OCI-LY1 (cell line): ENCODE measurements at regions not wholly inside any gene's neighbourhood (a gene's known extent, or its start where the extent isn't known, plus 50 kb on each side); places are given as distances from the start of the nearest gene placed in this dataset.

Experiments used
- H2AFZ ChIP-seq: fragments of 200-600 bp; sonication (generic), shearing (Covaris generic); 2 replicates; pipeline ENCODE4 v1.6.0; 2014; ENCODE audit warnings: antibody characterized with exemption, mild to moderate bottlenecking, low read length
- H3F3A ChIP-seq: fragments of 200-600 bp; sonication (generic), shearing (Covaris generic); 2 replicates; pipeline ENCODE4 v1.6.0; 2014; ENCODE audit warnings: mild to moderate bottlenecking, antibody characterized with exemption, low read length, moderate library complexity; ENCODE audit not compliant: insufficient read depth
- H3K27ac ChIP-seq: fragments of 200-600 bp; sonication (generic); 2 replicates; pipeline ENCODE4 v1.5.1; 2014; ENCODE audit warnings: low read length, mixed run types, mild to moderate bottlenecking, low read depth; ENCODE audit not compliant: poor library complexity, severe bottlenecking
- H3K27me3 ChIP-seq: fragments of 200-600 bp; sonication (generic); 2 replicates; pipeline ENCODE4 v1.6.0; 2014; ENCODE audit warnings: antibody characterized with exemption, mild to moderate bottlenecking, low read length, moderate library complexity; ENCODE audit not compliant: insufficient read depth
- H3K36me3 ChIP-seq: fragments of 200-600 bp; sonication (generic); 2 replicates; pipeline ENCODE4 v1.6.1; 2014; ENCODE audit warnings: mild to moderate bottlenecking, antibody characterized with exemption, low read length, moderate library complexity, mixed read lengths; ENCODE audit not compliant: insufficient read depth
- H3K4me1 ChIP-seq: fragments of 200-600 bp; sonication (generic); 2 replicates; pipeline ENCODE4 v1.5.1; 2014; ENCODE audit warnings: mild to moderate bottlenecking, low read length, moderate library complexity; ENCODE audit not compliant: insufficient read depth, severe bottlenecking
- H3K4me2 ChIP-seq: fragments of 200-600 bp; sonication (generic), shearing (Covaris generic); 2 replicates; pipeline ENCODE4 v1.6.1; 2014; ENCODE audit warnings: low read length
- H3K4me3 ChIP-seq: fragments of 200-600 bp; sonication (generic); 2 replicates; pipeline ENCODE4 v1.5.1; 2014; ENCODE audit warnings: low read length, low read depth, mild to moderate bottlenecking, mixed read lengths; ENCODE audit not compliant: poor library complexity, severe bottlenecking
- H3K79me2 ChIP-seq: fragments of 200-600 bp; shearing (Covaris generic); 2 replicates; pipeline ENCODE4 v1.6.1; 2016; ENCODE audit warnings: mixed run types, low read length, mixed read lengths; ENCODE audit not compliant: insufficient read depth
- H3K9ac ChIP-seq: fragments of 200-600 bp; sonication (generic), shearing (Covaris generic); 2 replicates; pipeline ENCODE4 v1.6.1; 2014; ENCODE audit warnings: mild to moderate bottlenecking, low read length, mixed read lengths
- H3K9me2 ChIP-seq: fragments of 200-600 bp; sonication (generic), shearing (Covaris generic); 2 replicates; pipeline ENCODE4 v1.6.1; 2014; ENCODE audit warnings: low read depth, mild to moderate bottlenecking, low read length, mixed read lengths
- H3K9me3 ChIP-seq: fragments of 200-600 bp; shearing (Covaris generic); 2 replicates; pipeline ENCODE4 v1.6.1; 2014; ENCODE audit warnings: low read length, mixed read lengths
- H4K20me1 ChIP-seq: fragments of 200-600 bp; sonication (generic), shearing (Covaris generic); 2 replicates; pipeline ENCODE4 v1.6.0; 2016; ENCODE audit warnings: mild to moderate bottlenecking, low read length; ENCODE audit not compliant: insufficient read depth
- EZH2 ChIP-seq: fragments of 200-600 bp; sonication (generic), shearing (Covaris generic); IDR thresholded peaks from 2 replicates; pipeline ENCODE4 v1.8.0; 2017; ENCODE audit warnings: borderline replicate concordance, mixed run types, mild to moderate bottlenecking, antibody characterized with exemption, low read length, moderate library complexity, mixed read lengths
- TF ChIP-seq, protein P1 (sequence below): fragments of 200-600 bp; sonication (generic), shearing (Covaris generic); IDR thresholded peaks from 2 replicates; pipeline ENCODE4 v1.5.1; 2017; ENCODE audit warnings: mild to moderate bottlenecking, antibody characterized with exemption, low read length, moderate library complexity, mixed read lengths

- Histone ChIP-seq H3K9me3 (no peaks in the 10 kb centered on the region), H3K4me1 (no peaks in the 10 kb centered on the region), H2AFZ (no peak overlapping the region), H3K9me2 (no peaks in the 10 kb centered on the region), H3K4me2 (no peak overlapping the region), H3K36me3 (no peaks in the 10 kb centered on the region), H3K9ac (no peak overlapping the region), H4K20me1 (no peaks in the 10 kb centered on the region), H3K79me2 (no peaks in the 10 kb centered on the region), H3K27me3 (no peaks in the 10 kb centered on the region), H3F3A (no peaks in the 10 kb centered on the region), H3K4me3 (no peak overlapping the region), H3K27ac (no peak overlapping the region)
- TF ChIP-seq, protein P1, sequence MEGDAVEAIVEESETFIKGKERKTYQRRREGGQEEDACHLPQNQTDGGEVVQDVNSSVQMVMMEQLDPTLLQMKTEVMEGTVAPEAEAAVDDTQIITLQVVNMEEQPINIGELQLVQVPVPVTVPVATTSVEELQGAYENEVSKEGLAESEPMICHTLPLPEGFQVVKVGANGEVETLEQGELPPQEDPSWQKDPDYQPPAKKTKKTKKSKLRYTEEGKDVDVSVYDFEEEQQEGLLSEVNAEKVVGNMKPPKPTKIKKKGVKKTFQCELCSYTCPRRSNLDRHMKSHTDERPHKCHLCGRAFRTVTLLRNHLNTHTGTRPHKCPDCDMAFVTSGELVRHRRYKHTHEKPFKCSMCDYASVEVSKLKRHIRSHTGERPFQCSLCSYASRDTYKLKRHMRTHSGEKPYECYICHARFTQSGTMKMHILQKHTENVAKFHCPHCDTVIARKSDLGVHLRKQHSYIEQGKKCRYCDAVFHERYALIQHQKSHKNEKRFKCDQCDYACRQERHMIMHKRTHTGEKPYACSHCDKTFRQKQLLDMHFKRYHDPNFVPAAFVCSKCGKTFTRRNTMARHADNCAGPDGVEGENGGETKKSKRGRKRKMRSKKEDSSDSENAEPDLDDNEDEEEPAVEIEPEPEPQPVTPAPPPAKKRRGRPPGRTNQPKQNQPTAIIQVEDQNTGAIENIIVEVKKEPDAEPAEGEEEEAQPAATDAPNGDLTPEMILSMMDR = no peak
- no peak for TF ChIP-seq EZH2
Measured at GRCh38 chr9:10903969-10904368, 291.2 kb upstream of the PTPRD start.

DNA sequence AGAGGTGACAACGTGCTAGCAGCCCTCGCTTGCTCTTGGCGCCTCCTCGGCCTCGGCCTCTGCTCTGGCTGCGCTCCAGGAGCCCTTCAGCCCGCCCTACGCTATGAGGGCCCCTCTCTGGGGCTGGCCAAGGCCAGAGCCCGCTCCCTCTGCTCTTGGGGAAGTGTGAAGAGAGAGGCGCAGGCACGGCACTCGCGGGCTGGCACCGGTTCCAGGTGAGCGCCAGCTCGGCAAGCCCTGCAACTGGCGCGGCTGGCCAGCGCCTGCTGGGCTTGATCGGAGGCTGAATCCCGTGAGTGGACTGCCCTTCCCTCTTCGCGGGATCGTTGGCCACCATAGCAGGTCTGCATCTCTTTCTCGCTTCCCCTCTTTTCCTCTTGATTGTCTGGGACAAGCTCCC, 298.0 kb upstream of the PTPRD start:
- H3K9me2 ChIP-seq = no peaks in the 10 kb centered on the region
- no peaks in the 10 kb centered on the region for H3K27me3 ChIP-seq
- H3K4me3 ChIP-seq = no peak overlapping the region
- TF ChIP-seq EZH2 = no peak
- TF ChIP-seq, protein P1 = no peak
- no peak overlapping the region for H2AFZ ChIP-seq
- no peaks in the 10 kb centered on the region for H3K36me3 ChIP-seq
- H4K20me1 ChIP-seq = no peaks in the 10 kb centered on the region
- H3K27ac ChIP-seq = no peak overlapping the region
- no peaks in the 10 kb centered on the region for H3K9me3 ChIP-seq
- H3K79me2 ChIP-seq = no peaks in the 10 kb centered on the region
- no peaks in the 10 kb centered on the region for H3K4me1 ChIP-seq
- H3F3A ChIP-seq = no peaks in the 10 kb centered on the region
- no peak overlapping the region for H3K4me2 ChIP-seq
- H3K9ac ChIP-seq = no peak overlapping the region

- Histone ChIP-seq H3K79me2 (no peaks in the 10 kb centered on the region), H3F3A (no peaks in the 10 kb centered on the region), H3K27ac (no peak overlapping the region), H3K36me3 (no peaks in the 10 kb centered on the region), H4K20me1 (no peaks in the 10 kb centered on the region), H3K9me3 (no peaks in the 10 kb centered on the region), H3K27me3 (no peaks in the 10 kb centered on the region), H3K4me3 (no peak overlapping the region), H2AFZ (no peak overlapping the region), H3K4me2 (no peak overlapping the region), H3K4me1 (no peaks in the 10 kb centered on the region), H3K9me2 (no peaks in the 10 kb centered on the region), H3K9ac (no peak overlapping the region)
- TF ChIP-seq, protein P1 = no peak
- no peak for TF ChIP-seq EZH2
Measured at GRCh38 chr9:10911373-10911772, 298.6 kb upstream of the PTPRD start.
